NB4 (cell line): ENCODE measurements at regions not wholly inside any gene's neighbourhood (a gene's known extent, or its start where the extent isn't known, plus 50 kb on each side); places are given as distances from the start of the nearest gene placed in this dataset.

Experiments used
- CTCF ChIP-seq: IDR thresholded peaks from one replicate; pipeline ENCODE4 v1.5.1; 2012; ENCODE audit warnings: low read depth, low read length
- POLR2A ChIP-seq: IDR thresholded peaks from 2 replicates; pipeline ENCODE4 v1.6.1; 2011; ENCODE audit warnings: mild to moderate bottlenecking; ENCODE audit not compliant: insufficient read length; ENCODE audit errors: extremely low read depth

DNA sequence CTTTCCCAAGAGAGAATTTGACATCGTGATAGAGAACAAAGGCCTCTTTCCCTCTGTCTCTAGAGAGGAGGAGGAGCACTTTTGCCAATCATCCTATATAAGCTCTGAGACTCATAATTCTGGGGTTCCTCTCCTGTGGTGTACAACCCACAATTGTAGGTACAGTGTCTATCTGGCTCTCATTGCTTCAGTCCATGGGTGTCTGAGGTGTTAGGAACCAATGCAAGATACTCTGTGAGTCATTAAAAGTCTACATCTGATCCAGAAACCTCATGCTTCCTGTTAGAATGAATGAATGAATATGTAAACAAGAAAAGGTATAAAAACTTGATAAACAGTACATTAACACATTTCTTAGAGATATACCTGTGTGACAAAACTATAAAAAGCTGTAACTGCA, 356.7 kb downstream of the QKI start:
- TF ChIP-seq POLR2A: no peak
- TF ChIP-seq CTCF: no peak
